ENCODE measurements at regions not wholly inside any gene's neighbourhood (a gene's known extent, or its start where the extent isn't known, plus 50 kb on each side); places are given as distances from the start of the nearest gene placed in this dataset.

DNA sequence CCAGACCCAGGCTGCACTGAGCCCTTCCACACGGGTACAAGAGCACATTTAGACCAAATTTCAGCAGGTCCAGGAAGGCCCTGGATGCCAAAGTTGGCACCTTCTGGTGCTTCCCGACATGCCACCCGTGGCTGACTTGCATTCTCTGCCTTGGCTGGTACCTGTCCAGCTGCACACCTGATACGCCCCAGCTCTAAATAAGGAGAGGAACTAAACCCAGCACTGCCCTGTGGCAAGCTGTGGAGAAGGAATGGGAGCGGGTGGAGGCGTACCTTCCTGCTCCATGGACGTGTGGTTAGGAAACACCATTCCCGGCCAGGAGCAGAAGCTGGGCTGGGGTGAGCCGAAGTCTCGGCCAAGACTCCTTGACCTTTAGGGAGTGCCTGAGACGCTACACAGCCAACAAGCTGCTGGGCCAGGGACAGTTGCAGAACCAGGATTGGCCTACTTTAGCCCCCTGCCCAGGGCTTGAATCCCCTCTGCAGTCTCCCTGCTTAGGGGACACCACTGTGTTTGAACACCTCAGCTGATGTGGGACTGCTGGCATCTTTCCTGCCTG, 86.5 kb upstream of the TAF1B start:
- Mint-ChIP-seq H3K4me3 (no peak overlapping the region), H3K36me3 (no peaks in the 10 kb centered on the region), H3K9me3 (no peaks in the 10 kb centered on the region), H3K27me3 (peaks cover 5% of the 10 kb centered on the region), H3K27ac (no peak overlapping the region), H3K4me1 (peaks cover 43% of the 10 kb centered on the region)

DNA sequence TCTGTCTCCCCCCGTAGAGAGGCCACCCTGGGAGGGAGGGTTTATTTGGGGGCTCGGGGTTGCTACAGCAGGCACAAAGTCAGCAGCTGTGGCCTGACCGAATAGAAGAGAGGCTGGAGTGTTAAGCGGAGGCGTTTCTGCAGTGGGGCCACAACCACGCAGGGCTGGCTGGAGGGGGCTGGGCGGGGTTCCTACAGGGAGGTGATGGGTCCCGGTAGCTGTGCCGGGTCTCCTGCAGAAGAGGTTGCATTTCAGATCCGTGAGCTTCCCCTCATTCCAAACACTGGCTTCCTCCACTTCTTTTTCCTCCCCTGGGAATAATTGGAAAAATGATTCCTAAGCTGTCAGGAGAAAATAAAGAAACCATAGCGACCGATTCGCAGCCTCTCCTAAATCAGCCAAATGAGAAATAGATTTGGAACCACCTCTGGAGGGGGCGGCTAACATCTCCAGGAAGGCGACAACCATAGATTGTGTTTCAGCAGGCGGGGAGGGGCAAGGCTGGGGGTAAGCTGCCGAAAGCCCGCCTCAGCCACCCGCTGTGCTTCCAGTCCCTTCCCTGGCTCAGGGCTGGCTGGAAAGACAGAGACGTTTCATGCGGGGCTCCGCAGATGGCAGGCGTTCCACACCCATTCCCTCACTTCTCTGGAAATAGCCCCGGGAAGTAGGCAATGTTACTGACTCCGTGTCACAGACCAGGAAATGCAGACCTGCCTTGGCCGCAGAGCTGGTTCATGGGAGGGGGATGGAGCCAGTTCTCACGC, 85.6 kb upstream of the TAF1B start:
- Mint-ChIP-seq H3K27me3 (peaks cover 5% of the 10 kb centered on the region), H3K4me1 (peaks cover 40% of the 10 kb centered on the region), H3K36me3 (no peaks in the 10 kb centered on the region), H3K27ac (no peak overlapping the region), H3K4me3 (no peak overlapping the region), H3K9me3 (no peaks in the 10 kb centered on the region)

- no peaks in the 10 kb centered on the region for H3K36me3 Mint-ChIP-seq
- no peak overlapping the region for H3K27ac Mint-ChIP-seq
- no peaks in the 10 kb centered on the region for H3K9me3 Mint-ChIP-seq
- no peak overlapping the region for H3K4me3 Mint-ChIP-seq
- peaks cover 32% of the 10 kb centered on the region for H3K4me1 Mint-ChIP-seq
- peaks cover 5% of the 10 kb centered on the region for H3K27me3 Mint-ChIP-seq
These were observed 84.5 kb upstream of the TAF1B start for GRCh38 chr2:9758741-9759140.

GRCh38 chr2:9760069-9760901, 83.0 kb upstream of the TAF1B start:
- Mint-ChIP-seq H3K27me3 (peaks cover 5% of the 10 kb centered on the region), H3K27ac (peak overlapping the region; percentile 52), H3K4me3 (no peak overlapping the region), H3K4me1 (peaks cover 21% of the 10 kb centered on the region), H3K36me3 (no peaks in the 10 kb centered on the region), H3K9me3 (no peaks in the 10 kb centered on the region)

- Mint-ChIP-seq H3K4me3 (no peak overlapping the region), H3K36me3 (no peaks in the 10 kb centered on the region), H3K27me3 (peaks cover 2% of the 10 kb centered on the region), H3K27ac (no peak overlapping the region), H3K4me1 (peaks cover 21% of the 10 kb centered on the region), H3K9me3 (no peaks in the 10 kb centered on the region)
These were observed 82.4 kb upstream of the TAF1B start for GRCh38 chr2:9760902-9761228.

DNA sequence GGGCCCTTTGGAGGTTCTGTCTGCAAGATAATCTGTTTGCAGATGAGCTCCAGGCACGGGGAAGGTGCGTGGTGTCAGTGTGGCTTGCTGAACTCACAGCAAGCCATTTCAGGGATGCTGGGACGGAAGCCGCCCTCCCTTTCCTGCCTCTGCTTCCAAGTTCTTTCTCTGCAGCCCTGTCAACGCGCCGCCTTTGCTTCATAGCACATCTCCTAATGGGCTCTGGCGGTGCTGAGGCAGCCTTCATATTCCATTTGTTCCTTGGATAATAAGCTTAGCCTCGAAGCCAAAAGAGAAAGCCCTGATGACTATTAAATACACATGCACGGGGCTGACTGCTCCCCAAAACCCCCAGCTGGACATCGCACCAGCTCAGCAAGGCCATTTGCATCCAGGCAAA, 81.7 kb upstream of the TAF1B start:
- Mint-ChIP-seq H3K36me3 (no peaks in the 10 kb centered on the region), H3K9me3 (no peaks in the 10 kb centered on the region), H3K4me3 (no peak overlapping the region), H3K27ac (no peak overlapping the region), H3K27me3 (peaks cover 2% of the 10 kb centered on the region), H3K4me1 (peaks cover 21% of the 10 kb centered on the region)

- H3K9me3 Mint-ChIP-seq: no peaks in the 10 kb centered on the region
- no peak overlapping the region for H3K4me3 Mint-ChIP-seq
- no peak overlapping the region for H3K27ac Mint-ChIP-seq
- no peaks in the 10 kb centered on the region for H3K36me3 Mint-ChIP-seq
- peaks cover 2% of the 10 kb centered on the region for H3K27me3 Mint-ChIP-seq
- H3K4me1 Mint-ChIP-seq: peaks cover 21% of the 10 kb centered on the region
These were observed 81.1 kb upstream of the TAF1B start for GRCh38 chr2:9762164-9762563.

GRCh38 chr2:9762941-9763340, 80.3 kb upstream of the TAF1B start:
- Mint-ChIP-seq H3K9me3 (no peaks in the 10 kb centered on the region), H3K27ac (no peak overlapping the region), H3K27me3 (no peaks in the 10 kb centered on the region), H3K36me3 (no peaks in the 10 kb centered on the region), H3K4me1 (peaks cover 18% of the 10 kb centered on the region), H3K4me3 (no peak overlapping the region)

DNA sequence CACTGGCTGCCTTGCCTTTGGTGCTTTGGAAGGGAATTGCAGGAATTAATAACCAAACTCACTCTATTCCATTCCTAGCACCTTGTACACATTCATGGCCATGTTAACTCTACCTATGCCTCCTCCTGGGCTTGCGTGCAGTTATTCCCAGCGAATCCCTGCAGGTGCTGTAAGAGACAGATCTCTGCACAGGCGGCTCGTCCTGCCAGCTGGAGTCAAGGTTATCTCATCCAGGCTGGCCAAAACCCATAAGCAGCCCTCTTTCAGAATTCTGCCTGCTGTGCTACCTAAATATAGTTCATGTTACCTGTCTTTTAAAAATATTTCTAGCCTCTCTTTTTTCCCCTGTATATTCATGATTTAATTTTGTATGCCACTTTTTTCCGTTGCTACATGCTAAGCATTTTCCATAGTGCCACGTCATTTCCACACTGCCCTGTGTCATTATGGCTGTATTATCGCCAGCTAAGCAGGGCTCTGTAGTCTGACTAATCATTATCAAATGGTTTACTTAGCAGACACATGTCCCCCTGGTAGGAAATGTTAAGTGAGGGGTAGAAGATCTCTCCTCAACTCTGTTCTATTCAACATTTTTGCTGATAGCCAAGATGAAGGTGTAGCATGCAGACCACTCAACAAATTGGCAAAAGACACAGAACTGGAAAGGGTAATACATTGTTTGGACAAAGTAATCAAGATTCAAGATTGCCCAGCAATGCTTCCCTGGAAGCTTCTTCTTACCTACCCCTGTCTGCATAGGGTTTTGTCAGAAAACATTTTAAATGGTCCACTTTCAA, 79.7 kb upstream of the TAF1B start:
- no peaks in the 10 kb centered on the region for H3K9me3 Mint-ChIP-seq
- peaks cover 18% of the 10 kb centered on the region for H3K4me1 Mint-ChIP-seq
- no peaks in the 10 kb centered on the region for H3K36me3 Mint-ChIP-seq
- H3K4me3 Mint-ChIP-seq: no peak overlapping the region
- H3K27ac Mint-ChIP-seq: no peak overlapping the region
- no peaks in the 10 kb centered on the region for H3K27me3 Mint-ChIP-seq

GRCh38 chr2:9764153-9764778, 79.0 kb upstream of the TAF1B start:
- no peaks in the 10 kb centered on the region for H3K9me3 Mint-ChIP-seq
- peaks cover 18% of the 10 kb centered on the region for H3K4me1 Mint-ChIP-seq
- no peaks in the 10 kb centered on the region for H3K36me3 Mint-ChIP-seq
- H3K4me3 Mint-ChIP-seq: no peak overlapping the region
- no peak overlapping the region for H3K27ac Mint-ChIP-seq
- H3K27me3 Mint-ChIP-seq: no peaks in the 10 kb centered on the region

GRCh38 chr2:9765611-9766531, 77.4 kb upstream of the TAF1B start:
- Mint-ChIP-seq H3K36me3 (no peaks in the 10 kb centered on the region), H3K27me3 (no peaks in the 10 kb centered on the region), H3K27ac (no peak overlapping the region), H3K4me3 (no peak overlapping the region), H3K9me3 (no peaks in the 10 kb centered on the region), H3K4me1 (peaks cover 12% of the 10 kb centered on the region)

GRCh38 chr2:9767656-9768281, 75.5 kb upstream of the TAF1B start:
- Mint-ChIP-seq H3K4me1 (peaks cover 5% of the 10 kb centered on the region), H3K4me3 (no peak overlapping the region), H3K27me3 (no peaks in the 10 kb centered on the region), H3K27ac (no peak overlapping the region), H3K9me3 (no peaks in the 10 kb centered on the region), H3K36me3 (no peaks in the 10 kb centered on the region)

- peaks cover 5% of the 10 kb centered on the region for H3K4me1 Mint-ChIP-seq
- no peaks in the 10 kb centered on the region for H3K9me3 Mint-ChIP-seq
These were observed 74.9 kb upstream of the TAF1B start for GRCh38 chr2:9768388-9768787.

More at GRCh38 chr2:9768388-9768787, 74.9 kb upstream of the TAF1B start:
- no peaks in the 10 kb centered on the region for H3K36me3 Mint-ChIP-seq
- H3K4me3 Mint-ChIP-seq: no peak overlapping the region
- H3K27ac Mint-ChIP-seq: no peak overlapping the region
- H3K27me3 Mint-ChIP-seq: no peaks in the 10 kb centered on the region

Data from activated naive CD4-positive, alpha-beta T cell treated with anti-CD3 and anti-CD28 coated beads, Interleukin-2, amount 50 U/mL, for 24 hours (primary cell).